C4-2B (cell line): ENCODE measurements at regions not wholly inside any gene's neighbourhood (a gene's known extent, or its start where the extent isn't known, plus 50 kb on each side); places are given as distances from the start of the nearest gene placed in this dataset.

Experiments used
- H3K27ac ChIP-seq: fragments of 450-650 bp; 2 replicates; pipeline ENCODE4 v1.5.1; 2017
- ZFX ChIP-seq: fragments of 450-650 bp; IDR thresholded peaks from 2 replicates; pipeline ENCODE4 v1.6.1; 2017
- TF ChIP-seq, protein P1 (sequence below): fragments of 450-650 bp; conservative IDR thresholded peaks from 2 replicates; pipeline ENCODE4 v1.5.1; 2017; ENCODE audit warnings: mild to moderate bottlenecking

DNA sequence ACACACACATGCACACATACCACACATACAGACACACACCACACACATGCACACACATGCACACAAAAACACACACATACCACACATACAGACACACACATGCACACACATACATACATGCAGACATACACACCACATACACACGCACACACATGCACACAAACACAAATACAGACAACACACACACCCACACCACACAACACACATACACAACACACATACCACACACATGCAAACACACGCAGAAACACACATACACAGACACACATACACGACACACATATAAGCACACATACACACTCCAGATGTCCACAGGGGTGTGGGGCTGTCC, 60.1 kb upstream of the PPP2R2D start:
- no peak overlapping the region for H3K27ac ChIP-seq
- TF ChIP-seq, protein P1, sequence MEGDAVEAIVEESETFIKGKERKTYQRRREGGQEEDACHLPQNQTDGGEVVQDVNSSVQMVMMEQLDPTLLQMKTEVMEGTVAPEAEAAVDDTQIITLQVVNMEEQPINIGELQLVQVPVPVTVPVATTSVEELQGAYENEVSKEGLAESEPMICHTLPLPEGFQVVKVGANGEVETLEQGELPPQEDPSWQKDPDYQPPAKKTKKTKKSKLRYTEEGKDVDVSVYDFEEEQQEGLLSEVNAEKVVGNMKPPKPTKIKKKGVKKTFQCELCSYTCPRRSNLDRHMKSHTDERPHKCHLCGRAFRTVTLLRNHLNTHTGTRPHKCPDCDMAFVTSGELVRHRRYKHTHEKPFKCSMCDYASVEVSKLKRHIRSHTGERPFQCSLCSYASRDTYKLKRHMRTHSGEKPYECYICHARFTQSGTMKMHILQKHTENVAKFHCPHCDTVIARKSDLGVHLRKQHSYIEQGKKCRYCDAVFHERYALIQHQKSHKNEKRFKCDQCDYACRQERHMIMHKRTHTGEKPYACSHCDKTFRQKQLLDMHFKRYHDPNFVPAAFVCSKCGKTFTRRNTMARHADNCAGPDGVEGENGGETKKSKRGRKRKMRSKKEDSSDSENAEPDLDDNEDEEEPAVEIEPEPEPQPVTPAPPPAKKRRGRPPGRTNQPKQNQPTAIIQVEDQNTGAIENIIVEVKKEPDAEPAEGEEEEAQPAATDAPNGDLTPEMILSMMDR, result no peak
- no peak for TF ChIP-seq ZFX

DNA sequence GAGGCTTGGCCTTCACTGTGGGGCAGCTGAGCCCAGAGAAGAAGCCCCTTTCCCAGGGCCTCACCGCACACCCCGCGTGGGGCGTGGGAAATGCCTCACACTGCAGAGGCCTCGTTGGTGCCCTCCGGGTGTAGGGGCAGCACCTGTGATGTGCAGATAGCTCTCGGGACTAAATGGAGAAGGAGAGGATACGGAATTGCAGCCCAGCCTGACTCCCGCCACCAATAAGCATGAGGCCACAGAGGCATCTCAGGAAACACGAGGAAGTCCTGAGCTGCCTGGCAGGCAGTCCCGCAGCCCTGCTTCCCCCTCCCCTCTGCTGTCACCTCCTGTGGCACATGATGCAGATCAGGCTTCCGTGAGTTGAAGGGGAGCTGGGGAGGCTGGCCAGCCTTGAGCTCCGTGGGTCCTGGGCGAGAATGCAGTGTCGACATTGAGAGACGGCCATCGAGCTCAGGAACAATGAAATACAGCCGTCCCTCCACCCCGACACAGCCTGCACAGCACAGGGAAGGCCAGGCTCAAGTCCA, 59.6 kb upstream of the PPP2R2D start:
- TF ChIP-seq, protein P1, result no peak
- no peak for TF ChIP-seq ZFX
- H3K27ac ChIP-seq, result no peak overlapping the region

DNA sequence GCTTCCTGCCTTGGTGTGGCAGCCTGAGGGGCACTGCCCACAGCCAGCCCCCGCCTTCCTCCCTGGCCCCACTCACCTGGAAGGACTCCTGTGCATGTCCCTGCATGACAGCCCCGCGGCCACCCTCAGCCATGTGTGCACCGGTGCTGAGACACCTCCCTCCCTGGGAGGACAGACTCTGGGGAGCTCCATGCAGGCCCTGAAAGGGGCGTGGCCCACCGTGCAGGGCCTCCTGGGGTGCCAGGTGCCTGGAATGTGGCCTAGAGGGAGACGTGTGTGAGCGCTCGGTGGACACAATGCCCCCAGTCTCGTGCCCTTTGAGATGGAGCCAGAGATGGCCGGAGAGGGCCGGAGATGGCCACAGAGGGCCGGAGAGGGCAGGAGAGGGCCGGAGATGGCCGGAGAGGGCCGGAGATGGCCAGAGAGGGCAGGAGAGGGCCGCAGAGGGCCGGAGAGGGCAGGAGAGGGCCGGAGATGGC, 59.1 kb upstream of the PPP2R2D start:
- no peak overlapping the region for H3K27ac ChIP-seq

DNA sequence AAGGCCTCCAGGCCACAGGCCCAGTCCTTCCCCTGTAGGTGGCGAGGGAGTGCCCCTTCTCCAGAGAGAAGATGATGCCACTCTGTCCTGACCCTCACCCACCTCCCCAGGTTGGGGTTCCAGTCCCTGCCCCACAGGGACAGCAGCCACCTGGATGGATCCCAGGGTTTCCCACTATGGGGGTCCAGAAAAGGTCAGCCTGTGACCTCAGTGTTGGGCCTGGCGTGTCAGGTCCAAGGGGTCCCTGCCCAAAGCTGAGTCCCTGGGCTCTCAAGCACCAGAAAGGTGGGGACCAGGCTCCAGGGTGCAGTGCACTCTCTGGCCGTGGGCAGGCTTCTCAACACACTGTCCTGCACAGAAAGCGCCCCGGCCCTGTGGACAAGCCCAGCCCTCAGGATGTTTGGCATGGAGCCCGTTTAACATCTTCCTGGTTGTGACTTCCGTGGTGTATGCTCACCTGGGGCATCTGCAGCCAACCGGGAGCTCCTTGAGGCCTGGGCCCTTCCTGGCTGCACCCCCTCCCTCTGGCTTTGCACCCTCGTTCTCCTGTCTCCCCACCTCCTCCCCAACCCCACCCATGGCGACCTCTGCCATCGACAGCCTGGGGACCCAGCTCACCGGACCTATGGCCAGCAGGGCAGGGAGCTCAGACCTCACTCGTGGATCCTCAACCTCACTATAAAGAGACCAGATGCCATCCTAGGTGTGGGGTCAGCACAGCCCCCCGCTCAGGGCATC, 58.3 kb upstream of the PPP2R2D start:
- no peak for TF ChIP-seq ZFX
- TF ChIP-seq, protein P1, result no peak

More for the DNA sequence above, 59.1 kb upstream of the PPP2R2D start:
- TF ChIP-seq, protein P1, result no peak
- TF ChIP-seq ZFX, result no peak

DNA sequence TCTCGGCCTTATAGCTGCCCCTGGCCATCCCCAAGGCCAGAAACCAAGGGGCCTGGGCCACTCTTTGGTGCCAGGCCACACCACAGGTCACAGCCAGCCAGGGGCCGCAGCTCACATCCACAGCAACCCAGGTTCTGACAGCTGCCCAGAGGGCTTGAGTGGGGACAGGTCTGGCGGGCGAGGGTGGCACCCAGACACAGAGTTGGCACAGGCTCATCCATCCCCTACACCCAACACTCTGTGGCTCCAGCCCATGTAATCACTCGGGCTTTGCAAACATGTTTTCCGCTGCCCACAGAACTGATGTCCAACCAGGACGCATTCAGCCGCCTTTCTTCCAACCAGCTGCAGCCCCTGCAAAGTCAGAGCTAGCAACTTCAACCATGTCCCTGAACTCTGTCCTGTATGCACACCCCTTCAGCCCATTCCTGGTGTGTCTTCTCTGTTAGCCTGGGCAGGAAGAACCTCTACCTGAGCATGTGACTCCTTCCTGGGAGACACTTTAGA, 57.7 kb upstream of the PPP2R2D start:
- no peak overlapping the region for H3K27ac ChIP-seq
- TF ChIP-seq, protein P1, result no peak
- TF ChIP-seq ZFX, result no peak

More for the DNA sequence above, 58.3 kb upstream of the PPP2R2D start:
- no peak overlapping the region for H3K27ac ChIP-seq

DNA sequence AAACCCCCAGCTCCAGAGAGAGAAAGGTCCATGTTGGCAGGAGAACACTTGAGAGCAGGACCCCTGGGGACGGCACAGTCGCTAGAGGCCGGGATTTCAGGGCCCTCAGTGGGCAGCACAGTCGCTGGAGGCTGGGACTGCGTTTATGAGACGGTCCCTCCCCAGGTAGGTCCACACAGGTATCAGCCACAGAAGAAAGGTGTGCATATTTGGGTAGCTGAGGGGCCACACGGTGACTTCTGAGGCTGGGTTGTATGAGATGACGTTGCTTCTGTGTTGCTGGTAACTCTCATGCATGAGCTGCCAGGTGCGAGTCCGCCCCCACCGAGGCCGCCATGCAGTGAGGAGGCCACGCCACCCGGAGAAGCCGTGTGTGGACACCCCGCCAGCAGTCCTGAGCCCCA, 56.9 kb upstream of the PPP2R2D start:
- no peak overlapping the region for H3K27ac ChIP-seq
- no peak for TF ChIP-seq ZFX
- TF ChIP-seq, protein P1, result no peak

DNA sequence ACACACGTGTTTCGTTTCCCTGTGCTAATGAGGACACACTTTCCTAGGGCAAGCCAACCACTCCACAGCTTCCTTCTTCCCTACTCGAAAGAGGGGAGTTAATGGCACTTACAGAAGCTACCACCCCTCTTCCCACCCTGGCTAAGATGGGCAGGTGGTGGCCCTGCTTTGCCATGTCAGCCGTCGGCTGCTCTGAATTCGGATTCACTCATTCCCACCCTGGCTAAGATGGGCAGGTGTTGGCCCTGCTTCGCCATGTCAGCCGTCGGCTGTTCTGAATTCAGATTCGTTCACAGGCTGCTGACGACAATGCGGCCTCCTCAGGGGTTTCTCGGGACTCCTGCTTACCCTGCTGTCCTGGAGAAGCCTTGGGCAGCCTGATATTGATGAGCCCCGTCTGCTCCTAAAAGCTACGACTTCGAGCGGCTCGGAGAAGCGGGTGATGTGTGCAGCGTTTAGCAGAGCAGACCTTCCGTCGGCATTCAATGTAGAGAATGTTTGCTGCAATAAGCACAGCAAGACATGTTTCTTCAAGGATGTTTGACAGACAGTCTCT, 56.2 kb upstream of the PPP2R2D start:
- TF ChIP-seq, protein P1, result no peak
- no peak for TF ChIP-seq ZFX
- no peak overlapping the region for H3K27ac ChIP-seq
